ENCODE measurements at regions not wholly inside any gene's neighbourhood (a gene's known extent, or its start where the extent isn't known, plus 50 kb on each side); places are given as distances from the start of the nearest gene placed in this dataset.

DNA sequence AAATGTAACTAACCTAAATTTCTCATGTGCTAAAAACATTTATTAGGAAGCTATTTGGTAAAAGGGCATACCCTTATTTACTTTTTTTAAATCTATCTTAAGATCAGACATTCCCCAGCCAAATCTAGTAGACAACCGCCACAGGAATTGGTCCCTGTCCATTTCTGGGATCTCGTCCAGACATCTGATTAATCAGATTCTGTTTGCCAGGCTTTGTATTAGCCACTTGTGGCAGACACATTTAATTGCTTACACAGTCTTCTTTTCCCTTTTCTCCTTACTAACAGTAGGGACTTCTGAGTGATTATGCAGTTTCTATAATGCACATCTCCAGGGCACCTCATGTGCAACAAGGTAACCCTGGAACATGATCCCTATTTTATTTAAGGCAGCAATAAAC, 449.0 kb upstream of the RGS18 start:
- H3K9me3 ChIP-seq (replicated peaks; ENCODE audit: control insufficient read depth, insufficient read depth, low read length), result no peaks in the 10 kb centered on the region
- H4K20me1 ChIP-seq (ENCODE audit: control insufficient read depth, insufficient read depth), result no peaks in the 10 kb centered on the region
- DNase-seq (ENCODE audit: low read depth, low spot score) (no peak), ATAC-seq (no peak), FAIRE-seq (no peak)
- RAD21 ChIA-PET (ENCODE audit: unreplicated experiment), result no interaction called here
- H3K4me1 ChIP-seq (ENCODE audit: control insufficient read depth, insufficient read depth, low read length), result no peaks in the 10 kb centered on the region
- H3K36me3 ChIP-seq (ENCODE audit: control insufficient read depth in 2 of 2, insufficient read depth in 2 of 2, low read length in 1 of 2), result no peaks in the 10 kb centered on the region
- H3K79me2 ChIP-seq (ENCODE audit: control insufficient read depth, insufficient read depth, low read length), result no peaks in the 10 kb centered on the region
- SMC1A ChIA-PET (ENCODE audit: uncharacterized antibody, unreplicated experiment), result no interaction called here
- no peaks in the 10 kb centered on the region for H3K27me3 ChIP-seq (replicated peaks in 1 of 2; ENCODE audit: control insufficient read depth in 2 of 2, insufficient read depth in 2 of 2, low read length in 1 of 2)
- no peak overlapping the region for H3K4me3 ChIP-seq
- H3K27ac ChIP-seq (ENCODE audit: control insufficient read depth, insufficient read depth), result no peak overlapping the region
- in situ Hi-C loops (cut with MboI) (no loop called here), intact Hi-C loops (cut with micrococcal nuclease; ENCODE audit: unreplicated experiment) (no loop called here)
- H2AFZ ChIP-seq (ENCODE audit: control insufficient read depth, low read depth, low read length), result no peak overlapping the region
- CTCF ChIA-PET, result interaction anchor here (0.6 to 0.8 kb wide), 2 partner anchors 51 to 509 kb away, joined by 3 to 4 read pairs; no protein-coding TSS in a partner anchor
- WGBS (ENCODE audit: insufficient coverage, insufficient replicate concordance, low lambda C conversion rate, missing lambda C conversion rate), result 0% methylated on average over 2 of the region's 2 CpGs
- no TSS peak for BruUV-seq (replicated peaks)
- H3K9ac ChIP-seq (ENCODE audit: control insufficient read depth, insufficient read depth, low read length), result no peak overlapping the region
- no peak overlapping the region for H3K4me2 ChIP-seq (ENCODE audit: control insufficient read depth, insufficient read depth)
- POLR2A ChIA-PET, result no interaction called here
- no peak for TF ChIP-seq RBBP5 (conservative IDR thresholded peaks at IDR 0.05)
- TF ChIP-seq RCOR1 (conservative IDR thresholded peaks at IDR 0.05; ENCODE audit: low read depth, low read length), result no peak
- TF ChIP-seq, protein P1, sequence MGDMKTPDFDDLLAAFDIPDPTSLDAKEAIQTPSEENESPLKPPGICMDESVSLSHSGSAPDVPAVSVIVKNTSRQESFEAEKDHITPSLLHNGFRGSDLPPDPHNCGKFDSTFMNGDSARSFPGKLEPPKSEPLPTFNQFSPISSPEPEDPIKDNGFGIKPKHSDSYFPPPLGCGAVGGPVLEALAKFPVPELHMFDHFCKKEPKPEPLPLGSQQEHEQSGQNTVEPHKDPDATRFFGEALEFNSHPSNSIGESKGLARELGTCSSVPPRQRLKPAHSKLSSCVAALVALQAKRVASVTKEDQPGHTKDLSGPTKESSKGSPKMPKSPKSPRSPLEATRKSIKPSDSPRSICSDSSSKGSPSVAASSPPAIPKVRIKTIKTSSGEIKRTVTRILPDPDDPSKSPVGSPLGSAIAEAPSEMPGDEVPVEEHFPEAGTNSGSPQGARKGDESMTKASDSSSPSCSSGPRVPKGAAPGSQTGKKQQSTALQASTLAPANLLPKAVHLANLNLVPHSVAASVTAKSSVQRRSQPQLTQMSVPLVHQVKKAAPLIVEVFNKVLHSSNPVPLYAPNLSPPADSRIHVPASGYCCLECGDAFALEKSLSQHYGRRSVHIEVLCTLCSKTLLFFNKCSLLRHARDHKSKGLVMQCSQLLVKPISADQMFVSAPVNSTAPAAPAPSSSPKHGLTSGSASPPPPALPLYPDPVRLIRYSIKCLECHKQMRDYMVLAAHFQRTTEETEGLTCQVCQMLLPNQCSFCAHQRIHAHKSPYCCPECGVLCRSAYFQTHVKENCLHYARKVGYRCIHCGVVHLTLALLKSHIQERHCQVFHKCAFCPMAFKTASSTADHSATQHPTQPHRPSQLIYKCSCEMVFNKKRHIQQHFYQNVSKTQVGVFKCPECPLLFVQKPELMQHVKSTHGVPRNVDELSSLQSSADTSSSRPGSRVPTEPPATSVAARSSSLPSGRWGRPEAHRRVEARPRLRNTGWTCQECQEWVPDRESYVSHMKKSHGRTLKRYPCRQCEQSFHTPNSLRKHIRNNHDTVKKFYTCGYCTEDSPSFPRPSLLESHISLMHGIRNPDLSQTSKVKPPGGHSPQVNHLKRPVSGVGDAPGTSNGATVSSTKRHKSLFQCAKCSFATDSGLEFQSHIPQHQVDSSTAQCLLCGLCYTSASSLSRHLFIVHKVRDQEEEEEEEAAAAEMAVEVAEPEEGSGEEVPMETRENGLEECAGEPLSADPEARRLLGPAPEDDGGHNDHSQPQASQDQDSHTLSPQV (IDR thresholded peaks at IDR 0.05), result no peak
- no peak for TF ChIP-seq MTA2 (IDR thresholded peaks at IDR 0.05; ENCODE audit: low read depth)
- TF ChIP-seq RELB (IDR thresholded peaks at IDR 0.05; ENCODE audit: low read depth), result no peak
- TF ChIP-seq, protein P2, sequence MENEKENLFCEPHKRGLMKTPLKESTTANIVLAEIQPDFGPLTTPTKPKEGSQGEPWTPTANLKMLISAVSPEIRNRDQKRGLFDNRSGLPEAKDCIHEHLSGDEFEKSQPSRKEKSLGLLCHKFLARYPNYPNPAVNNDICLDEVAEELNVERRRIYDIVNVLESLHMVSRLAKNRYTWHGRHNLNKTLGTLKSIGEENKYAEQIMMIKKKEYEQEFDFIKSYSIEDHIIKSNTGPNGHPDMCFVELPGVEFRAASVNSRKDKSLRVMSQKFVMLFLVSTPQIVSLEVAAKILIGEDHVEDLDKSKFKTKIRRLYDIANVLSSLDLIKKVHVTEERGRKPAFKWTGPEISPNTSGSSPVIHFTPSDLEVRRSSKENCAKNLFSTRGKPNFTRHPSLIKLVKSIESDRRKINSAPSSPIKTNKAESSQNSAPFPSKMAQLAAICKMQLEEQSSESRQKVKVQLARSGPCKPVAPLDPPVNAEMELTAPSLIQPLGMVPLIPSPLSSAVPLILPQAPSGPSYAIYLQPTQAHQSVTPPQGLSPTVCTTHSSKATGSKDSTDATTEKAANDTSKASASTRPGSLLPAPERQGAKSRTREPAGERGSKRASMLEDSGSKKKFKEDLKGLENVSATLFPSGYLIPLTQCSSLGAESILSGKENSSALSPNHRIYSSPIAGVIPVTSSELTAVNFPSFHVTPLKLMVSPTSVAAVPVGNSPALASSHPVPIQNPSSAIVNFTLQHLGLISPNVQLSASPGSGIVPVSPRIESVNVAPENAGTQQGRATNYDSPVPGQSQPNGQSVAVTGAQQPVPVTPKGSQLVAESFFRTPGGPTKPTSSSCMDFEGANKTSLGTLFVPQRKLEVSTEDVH (IDR thresholded peaks at IDR 0.05; ENCODE audit: low read depth, partially characterized antibody), result no peak
- TF ChIP-seq PAX8 (IDR thresholded peaks at IDR 0.05), result no peak
- no peak for TF ChIP-seq ZSCAN29 (IDR thresholded peaks at IDR 0.05)
- TF ChIP-seq POLR2AphosphoS2 (IDR thresholded peaks at IDR 0.05; ENCODE audit: low read depth, low read length), result no peak
- TF ChIP-seq POU2F2 (IDR thresholded peaks at IDR 0.05; ENCODE audit: borderline replicate concordance, low read depth, low read length), result no peak
- no peak for TF ChIP-seq FOS (IDR thresholded peaks at IDR 0.05; ENCODE audit: borderline replicate concordance, extremely low read depth, insufficient read length)
- TF ChIP-seq CEBPB (IDR thresholded peaks at IDR 0.05; ENCODE audit: borderline replicate concordance in 1 of 2, low read depth in 2 of 2, low read length in 2 of 2), result no peak
- TF ChIP-seq, protein P3, sequence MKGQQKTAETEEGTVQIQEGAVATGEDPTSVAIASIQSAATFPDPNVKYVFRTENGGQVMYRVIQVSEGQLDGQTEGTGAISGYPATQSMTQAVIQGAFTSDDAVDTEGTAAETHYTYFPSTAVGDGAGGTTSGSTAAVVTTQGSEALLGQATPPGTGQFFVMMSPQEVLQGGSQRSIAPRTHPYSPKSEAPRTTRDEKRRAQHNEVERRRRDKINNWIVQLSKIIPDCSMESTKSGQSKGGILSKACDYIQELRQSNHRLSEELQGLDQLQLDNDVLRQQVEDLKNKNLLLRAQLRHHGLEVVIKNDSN (IDR thresholded peaks at IDR 0.05; ENCODE audit: borderline replicate concordance, extremely low read length, insufficient read depth, low read depth, low read length), result no peak
- TF ChIP-seq BMI1 (IDR thresholded peaks at IDR 0.05; ENCODE audit: borderline replicate concordance), result no peak
- TF ChIP-seq, protein P4, sequence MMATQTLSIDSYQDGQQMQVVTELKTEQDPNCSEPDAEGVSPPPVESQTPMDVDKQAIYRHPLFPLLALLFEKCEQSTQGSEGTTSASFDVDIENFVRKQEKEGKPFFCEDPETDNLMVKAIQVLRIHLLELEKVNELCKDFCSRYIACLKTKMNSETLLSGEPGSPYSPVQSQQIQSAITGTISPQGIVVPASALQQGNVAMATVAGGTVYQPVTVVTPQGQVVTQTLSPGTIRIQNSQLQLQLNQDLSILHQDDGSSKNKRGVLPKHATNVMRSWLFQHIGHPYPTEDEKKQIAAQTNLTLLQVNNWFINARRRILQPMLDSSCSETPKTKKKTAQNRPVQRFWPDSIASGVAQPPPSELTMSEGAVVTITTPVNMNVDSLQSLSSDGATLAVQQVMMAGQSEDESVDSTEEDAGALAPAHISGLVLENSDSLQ (IDR thresholded peaks at IDR 0.05), result no peak

Measured in GM12878 (cell line).